ENCODE measurements at regions not wholly inside any gene's neighbourhood (a gene's known extent, or its start where the extent isn't known, plus 50 kb on each side); places are given as distances from the start of the nearest gene placed in this dataset.

DNA sequence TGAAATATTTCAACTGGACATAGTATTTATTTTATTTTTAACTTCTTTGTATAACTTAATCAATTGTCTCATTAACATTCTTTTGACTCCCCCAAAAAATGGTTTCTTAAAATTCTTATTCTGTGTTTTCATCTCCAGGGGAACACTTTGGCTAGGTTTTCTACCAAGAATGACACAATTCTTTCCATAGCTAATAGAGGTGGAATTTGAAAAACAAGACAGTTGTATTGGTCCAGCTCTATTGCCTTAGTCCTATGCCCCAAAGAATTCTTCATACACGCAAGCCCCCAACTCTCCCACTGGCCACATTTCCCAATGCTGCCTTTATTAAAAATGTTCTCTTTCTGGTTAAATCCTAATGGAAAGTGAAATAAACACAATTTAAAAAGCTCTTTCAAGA is 104.7 kb upstream of the PKDCC start:
- Histone ChIP-seq H3K36me3 (ENCODE audit: low read depth) (no peaks in the 10 kb centered on the region), H3K4me3 (no peak overlapping the region), H3K9me3 (no peaks in the 10 kb centered on the region), H3K4me1 (ENCODE audit: low read depth) (no peaks in the 10 kb centered on the region)
- no peak for ATAC-seq
- intact Hi-C loops (cut with DNase I, micrococcal nuclease): no loop called here
- TF ChIP-seq, protein P1, sequence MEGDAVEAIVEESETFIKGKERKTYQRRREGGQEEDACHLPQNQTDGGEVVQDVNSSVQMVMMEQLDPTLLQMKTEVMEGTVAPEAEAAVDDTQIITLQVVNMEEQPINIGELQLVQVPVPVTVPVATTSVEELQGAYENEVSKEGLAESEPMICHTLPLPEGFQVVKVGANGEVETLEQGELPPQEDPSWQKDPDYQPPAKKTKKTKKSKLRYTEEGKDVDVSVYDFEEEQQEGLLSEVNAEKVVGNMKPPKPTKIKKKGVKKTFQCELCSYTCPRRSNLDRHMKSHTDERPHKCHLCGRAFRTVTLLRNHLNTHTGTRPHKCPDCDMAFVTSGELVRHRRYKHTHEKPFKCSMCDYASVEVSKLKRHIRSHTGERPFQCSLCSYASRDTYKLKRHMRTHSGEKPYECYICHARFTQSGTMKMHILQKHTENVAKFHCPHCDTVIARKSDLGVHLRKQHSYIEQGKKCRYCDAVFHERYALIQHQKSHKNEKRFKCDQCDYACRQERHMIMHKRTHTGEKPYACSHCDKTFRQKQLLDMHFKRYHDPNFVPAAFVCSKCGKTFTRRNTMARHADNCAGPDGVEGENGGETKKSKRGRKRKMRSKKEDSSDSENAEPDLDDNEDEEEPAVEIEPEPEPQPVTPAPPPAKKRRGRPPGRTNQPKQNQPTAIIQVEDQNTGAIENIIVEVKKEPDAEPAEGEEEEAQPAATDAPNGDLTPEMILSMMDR (IDR thresholded peaks at IDR 0.05): no peak
- DNase-seq: no peak

DNA sequence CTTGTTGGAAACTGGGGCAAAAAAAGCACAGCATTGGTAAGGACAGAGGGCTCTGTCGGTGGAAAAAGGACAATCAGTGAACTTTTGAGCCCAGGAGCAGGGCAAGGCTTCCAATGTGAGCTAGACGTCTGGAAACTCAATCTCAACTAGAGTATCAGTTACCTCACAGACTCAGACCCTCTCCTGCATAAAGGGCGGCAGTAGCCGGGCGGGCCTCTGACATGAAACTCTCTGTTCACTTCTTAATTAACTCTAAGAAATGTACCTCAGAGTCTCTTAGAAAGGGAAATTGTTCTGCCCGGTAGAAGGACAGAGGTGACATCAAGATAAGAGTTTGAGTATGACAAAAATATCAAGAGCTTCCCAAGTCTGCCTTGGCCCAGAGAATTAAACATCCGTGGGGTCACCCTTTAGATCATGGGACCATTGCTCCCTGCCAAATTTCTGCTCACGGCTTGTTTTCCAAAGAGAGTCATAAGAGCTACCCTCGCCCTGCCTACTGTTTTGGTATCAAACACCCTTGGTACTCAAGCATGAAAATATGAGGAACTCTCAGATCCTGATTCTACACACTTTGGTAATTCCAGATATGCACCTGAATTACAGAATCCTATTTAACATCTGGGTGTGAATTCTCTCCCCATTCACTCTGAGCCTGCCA is 103.5 kb upstream of the PKDCC start:
- Histone ChIP-seq H3K9me3 (no peaks in the 10 kb centered on the region), H3K36me3 (ENCODE audit: low read depth) (no peaks in the 10 kb centered on the region), H3K4me3 (no peak overlapping the region), H3K4me1 (ENCODE audit: low read depth) (no peaks in the 10 kb centered on the region)
- DNase-seq: no peak
- no peak for ATAC-seq
- intact Hi-C loops (cut with DNase I, micrococcal nuclease): no loop called here
- TF ChIP-seq, protein P1 (IDR thresholded peaks at IDR 0.05): no peak

DNA sequence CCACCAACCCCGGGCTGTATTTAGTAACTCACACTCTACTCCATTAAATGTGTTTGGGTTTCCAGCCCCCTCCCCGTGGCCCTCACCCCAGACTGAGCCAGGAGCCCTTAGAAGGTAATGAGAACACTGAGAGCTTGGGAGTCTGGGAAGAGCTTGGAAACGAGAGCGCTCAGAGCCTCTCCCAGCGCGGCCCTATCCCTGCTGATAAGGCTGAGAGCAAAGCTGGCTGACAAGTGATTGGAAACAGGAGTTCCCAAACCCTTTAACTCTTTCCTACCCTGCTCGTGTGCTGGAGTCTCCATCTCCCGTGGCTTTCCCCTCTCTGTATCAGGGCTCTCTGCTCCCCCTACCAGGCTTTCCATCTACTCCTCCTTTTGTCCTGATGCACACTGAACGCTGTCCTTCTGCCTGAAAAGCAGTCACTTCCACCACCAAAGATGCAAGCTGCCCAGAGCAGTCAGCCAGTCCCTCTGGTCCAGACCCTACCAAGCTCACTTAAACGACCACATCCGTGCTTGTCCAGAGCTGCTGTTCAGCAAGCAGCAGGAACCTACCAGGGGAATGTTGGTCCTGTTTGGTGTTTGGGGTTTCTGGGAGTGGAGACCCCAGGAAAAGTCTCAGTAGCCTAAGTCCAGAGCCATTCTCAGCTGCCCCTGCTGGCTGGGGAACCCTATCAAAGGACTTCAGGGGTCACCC is 100.0 kb upstream of the PKDCC start:
- no peaks in the 10 kb centered on the region for H3K9me3 ChIP-seq
- DNase-seq (no peak), ATAC-seq (peak; percentile 21)
- H3K4me3 ChIP-seq: no peak overlapping the region
- TF ChIP-seq, protein P1 (IDR thresholded peaks at IDR 0.05): no peak
- no peaks in the 10 kb centered on the region for H3K4me1 ChIP-seq (ENCODE audit: low read depth)
- H3K36me3 ChIP-seq (ENCODE audit: low read depth): no peaks in the 10 kb centered on the region
- intact Hi-C loops (cut with DNase I, micrococcal nuclease): no loop called here

DNA sequence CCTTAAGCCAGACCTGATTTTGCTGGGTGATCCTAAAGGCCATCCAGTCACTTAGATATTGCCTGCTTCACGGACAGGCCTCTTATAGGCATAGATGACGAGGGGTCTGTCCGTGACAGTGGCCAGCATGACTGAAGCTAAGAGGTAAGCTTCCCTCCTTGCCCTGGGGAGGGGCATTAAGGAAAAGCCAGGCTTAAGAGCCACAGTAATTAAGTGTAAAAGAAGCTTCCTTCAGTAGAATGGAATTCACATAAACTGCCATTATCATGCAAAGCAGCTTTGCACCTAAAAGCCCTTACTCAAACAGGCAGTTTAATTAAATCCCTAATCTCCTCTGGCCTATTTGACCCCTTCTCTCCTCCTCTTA is 99.4 kb upstream of the PKDCC start:
- intact Hi-C loops (cut with DNase I, micrococcal nuclease): no loop called here
- ATAC-seq (no peak), DNase-seq (no peak)
- TF ChIP-seq, protein P1 (IDR thresholded peaks at IDR 0.05): no peak
- H3K36me3 ChIP-seq (ENCODE audit: low read depth): no peaks in the 10 kb centered on the region
- no peaks in the 10 kb centered on the region for H3K4me1 ChIP-seq (ENCODE audit: low read depth)
- H3K4me3 ChIP-seq: no peak overlapping the region
- no peaks in the 10 kb centered on the region for H3K9me3 ChIP-seq

DNA sequence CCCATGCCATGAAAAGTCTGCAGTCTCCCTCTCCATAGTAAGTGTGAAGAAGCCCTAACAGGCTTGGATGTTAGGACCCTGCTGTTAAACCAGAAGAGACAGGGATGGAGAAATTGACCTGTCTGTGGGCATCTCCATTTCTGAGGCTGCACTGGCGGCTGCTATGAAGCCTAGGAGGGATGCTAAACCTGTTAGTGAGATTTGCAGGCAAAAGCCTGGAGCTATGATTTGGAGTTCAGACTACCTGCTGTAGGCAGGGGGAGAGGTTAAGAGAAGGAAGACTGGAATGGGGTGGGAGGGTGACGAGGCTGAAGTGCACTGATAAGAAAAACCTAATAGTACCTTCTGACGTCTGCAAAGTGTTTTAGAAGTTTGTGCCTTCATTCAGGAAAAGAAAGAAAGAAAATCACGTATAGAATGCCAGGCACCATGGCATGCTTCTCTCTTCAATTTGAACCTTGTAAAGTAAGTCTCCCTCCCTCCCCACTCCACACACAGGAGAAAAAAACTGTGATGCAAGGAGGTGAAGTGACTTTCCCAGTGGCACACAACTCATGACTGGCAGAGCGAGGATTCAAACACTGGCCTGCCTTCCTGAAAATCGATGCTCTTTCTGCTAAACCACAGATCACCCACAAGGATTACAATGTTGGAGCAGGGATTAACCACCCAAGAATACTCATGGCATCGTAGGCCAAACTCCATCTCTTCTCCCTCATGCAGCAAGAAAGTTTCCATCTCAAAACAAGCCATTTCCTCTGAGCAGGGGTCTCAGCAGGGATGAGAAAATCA is 98.5 kb upstream of the PKDCC start:
- intact Hi-C loops (cut with DNase I, micrococcal nuclease): no loop called here
- Histone ChIP-seq H3K4me3 (no peak overlapping the region), H3K9me3 (no peaks in the 10 kb centered on the region), H3K36me3 (ENCODE audit: low read depth) (no peaks in the 10 kb centered on the region), H3K4me1 (ENCODE audit: low read depth) (no peaks in the 10 kb centered on the region)
- ATAC-seq (no peak), DNase-seq (no peak)
- TF ChIP-seq, protein P1 (IDR thresholded peaks at IDR 0.05): no peak
